HCT116 (cell line): ENCODE measurements at regions not wholly inside any gene's neighbourhood (a gene's known extent, or its start where the extent isn't known, plus 50 kb on each side); places are given as distances from the start of the nearest gene placed in this dataset.

ENCODE experiments used
- ATAC-seq: fragments of 200-7000 bp; cut with Tn5 transposase; 2 replicates; pipeline ENCODE4 v1.9.1; 2020; ENCODE audit warnings: mild to moderate bottlenecking, moderate library complexity
- BruUV-seq: library from RNA; stranded (reverse); fragments of 400-500 nt; replicated peaks from 2 replicates; lab custom pipeline; 2021; lab: Mats Ljungman, UMichigan
- CTCF ChIA-PET: fragments of 300-600 bp; sonication (Branson Sonifier 250); formaldehyde crosslinking; loops from one replicate; lab custom pipeline; 2021; ENCODE audit warnings: antibody characterized with exemption; lab: Charles Lee
- POLR2A ChIA-PET: fragments of 300-600, 350-600 bp; sonication (Branson Sonifier 250); formaldehyde crosslinking; loops from one replicate; lab custom pipeline; 2021; ENCODE audit warnings: antibody characterized with exemption; lab: Charles Lee
- RAD21 ChIA-PET, 2 experiments: fragments of 300-600 bp; sonication (Branson Sonifier 250); formaldehyde crosslinking; loops; one replicate each; lab custom pipeline; 2023; ENCODE audit warnings: low total read pairs in 2 of 2; ENCODE audit not compliant: uncharacterized antibody in 2 of 2, unreplicated experiment in 2 of 2, low non-redundant PET in 1 of 2; lab: Charles Lee
- DNase-seq: peaks from one replicate; pipeline ENCODE4 v3.0.0-alpha.2; 2010; ENCODE audit warnings: low read depth, low spot score
- H2AFZ ChIP-seq: fragments of 200-600 bp; shearing (Covaris generic), sonication (generic); 2 replicates; pipeline ENCODE4 v1.6.1; 2017; ENCODE audit warnings: low read depth, mixed run types, mixed read lengths, antibody characterized with exemption, low read length; ENCODE audit not compliant: poor library complexity, severe bottlenecking
- H3K27ac ChIP-seq: 2 replicates; pipeline ENCODE4 v1.5.1; 2012; ENCODE audit warnings: low read depth, low read length
- H3K27me3 ChIP-seq: fragments of 200-600 bp; sonication (generic); 2 replicates; pipeline ENCODE4 v1.6.1; 2016; ENCODE audit warnings: mixed run types, low read length, mixed read lengths; ENCODE audit not compliant: insufficient read depth
- H3K36me3 ChIP-seq, 2 experiments: fragments of 200-500 bp in 1 of 2; fragments of 200-600 bp in 1 of 2; sonication (Bioruptor generic) in 1 of 2; sonication (generic) in 1 of 2; 2 replicates each; pipeline versions ENCODE4 v1.5.1 to v1.6.1; 2014 to 2016; ENCODE audit warnings: low read length in 2 of 2, inconsistent platforms in 1 of 2, mixed read lengths in 1 of 2, mixed run types in 1 of 2; ENCODE audit not compliant: insufficient read depth in 2 of 2, control insufficient read depth in 1 of 2
- H3K4me1 ChIP-seq, 2 experiments: fragments of 200-600 bp in 1 of 2; sonication (generic) in 1 of 2; 2 replicates each; pipeline versions ENCODE4 v1.5.1 to v1.6.1; 2012 to 2017; ENCODE audit warnings: low read length in 2 of 2, inconsistent platforms in 1 of 2, mild to moderate bottlenecking in 1 of 2, mixed read lengths in 1 of 2, mixed run types in 1 of 2, moderate library complexity in 1 of 2; ENCODE audit not compliant: insufficient read depth in 2 of 2, control insufficient read depth in 1 of 2
- H3K4me2 ChIP-seq: fragments of 200-600 bp; sonication (generic); 2 replicates; pipeline ENCODE4 v1.6.1; 2017; ENCODE audit warnings: mixed run types, low read length, mixed read lengths
- H3K4me3 ChIP-seq, 2 experiments: fragments of 200-600 bp in 1 of 2; sonication (generic) in 1 of 2; replicated peaks in 1 of 2; 2 replicates each; pipeline ENCODE4 v1.5.1; 2011 to 2016; ENCODE audit warnings: low read length in 2 of 2, control low read depth in 1 of 2, low read depth in 1 of 2, mild to moderate bottlenecking in 1 of 2, mixed read lengths in 1 of 2, mixed run types in 1 of 2
- H3K79me2 ChIP-seq: fragments of 200-600 bp; sonication (generic); 2 replicates; pipeline ENCODE4 v1.6.1; 2017; ENCODE audit warnings: mild to moderate bottlenecking, mixed run types, low read length, moderate library complexity, mixed read lengths; ENCODE audit not compliant: insufficient read depth
- H3K9ac ChIP-seq: fragments of 200-600 bp; sonication (generic); 2 replicates; pipeline ENCODE4 v1.6.1; 2016; ENCODE audit warnings: low read length, mixed read lengths
- H3K9me2 ChIP-seq: fragments of 200-600 bp; sonication (generic), shearing (Covaris generic); 2 replicates; pipeline ENCODE4 v1.6.1; 2017; ENCODE audit warnings: mixed run types, mild to moderate bottlenecking, moderate library complexity; ENCODE audit not compliant: insufficient read depth
- H3K9me3 ChIP-seq, 2 experiments: fragments of 200-500 bp in 1 of 2; fragments of 200-600 bp in 1 of 2; sonication (Bioruptor generic) in 1 of 2; sonication (generic) in 1 of 2; 2 replicates each; pipeline ENCODE4 v1.6.1; 2014 to 2017; ENCODE audit warnings: low read length in 2 of 2, mixed read lengths in 2 of 2, inconsistent platforms in 1 of 2, low read depth in 1 of 2, mild to moderate bottlenecking in 1 of 2, mixed run types in 1 of 2, moderate library complexity in 1 of 2; ENCODE audit not compliant: control insufficient read depth in 1 of 2, insufficient read depth in 1 of 2
- H4K20me1 ChIP-seq: fragments of 200-600 bp; sonication (generic), shearing (Covaris generic); 2 replicates; pipeline ENCODE4 v1.6.1; 2017; ENCODE audit warnings: mixed run types, mild to moderate bottlenecking, moderate library complexity; ENCODE audit not compliant: insufficient read depth
- EGR1 ChIP-seq: IDR thresholded peaks from 2 replicates; pipeline ENCODE4 v1.6.1; 2012; ENCODE audit warnings: low read depth
- ELF1 ChIP-seq: IDR thresholded peaks from 2 replicates; pipeline ENCODE4 v1.6.1; 2012; ENCODE audit warnings: low read depth, borderline replicate concordance
- EZH2 ChIP-seq: fragments of 200-600 bp; sonication (generic); IDR thresholded peaks from 2 replicates; pipeline ENCODE4 v1.6.1; 2017; ENCODE audit warnings: antibody characterized with exemption, mixed run types
- EZH2phosphoT487 ChIP-seq: fragments of 200-600 bp; IDR thresholded peaks from 2 replicates; pipeline ENCODE4 v1.6.1; 2018; ENCODE audit warnings: antibody characterized with exemption, borderline replicate concordance
- FOSL1 ChIP-seq: IDR thresholded peaks from 2 replicates; pipeline ENCODE4 v1.6.1; 2012; ENCODE audit warnings: low read depth
- JUND ChIP-seq: IDR thresholded peaks from 2 replicates; pipeline ENCODE4 v1.6.1; 2012
- MAX ChIP-seq: IDR thresholded peaks from 2 replicates; pipeline ENCODE4 v1.6.1; 2012
- POLR2A ChIP-seq: IDR thresholded peaks from 2 replicates; pipeline ENCODE4 v1.7.0; 2011; ENCODE audit warnings: borderline replicate concordance; ENCODE audit not compliant: insufficient read depth, insufficient read length; ENCODE audit errors: extremely low read depth
- POLR2AphosphoS5 ChIP-seq: IDR thresholded peaks from 2 replicates; pipeline ENCODE4 v1.6.1; 2011; ENCODE audit warnings: mild to moderate bottlenecking, low read depth, low read length, moderate library complexity
- RAD21 ChIP-seq: IDR thresholded peaks from 2 replicates; pipeline ENCODE4 v1.6.1; 2012; ENCODE audit warnings: low read depth, mild to moderate bottlenecking
- REST ChIP-seq: IDR thresholded peaks from 2 replicates; pipeline ENCODE4 v1.6.1; 2012; ENCODE audit warnings: low read depth
- SIN3A ChIP-seq: IDR thresholded peaks from 2 replicates; pipeline ENCODE4 v1.6.1; 2012; ENCODE audit warnings: low read depth
- SRF ChIP-seq: IDR thresholded peaks from 2 replicates; pipeline ENCODE4 v1.6.1; 2012; ENCODE audit warnings: low read depth
- ZBTB33 ChIP-seq: IDR thresholded peaks from 2 replicates; pipeline ENCODE4 v1.6.1; 2011; ENCODE audit warnings: mild to moderate bottlenecking, low read length, moderate library complexity; ENCODE audit not compliant: insufficient replicate concordance; ENCODE audit errors: extremely low read depth
- ZFX ChIP-seq: fragments of 450-650 bp; IDR thresholded peaks from 2 replicates; pipeline ENCODE4 v1.6.1; 2017
- intact Hi-C: fragments of 100-400 bp; cut with micrococcal nuclease; formaldehyde crosslinking; loops from 2 replicates; pipeline ENCODE4 v1.10.0; 2022

- Histone ChIP-seq H3K9me3 (peaks cover 0 to 11% of the 10 kb centered on the region in 2 experiments; a peak in 2 of 4 replicates), H3K27ac (no peak overlapping the region), H3K4me1 (no peaks in the 10 kb centered on the region), H4K20me1 (no peaks in the 10 kb centered on the region), H3K9me2 (no peaks in the 10 kb centered on the region), H3K4me3 (no peak overlapping the region), H3K27me3 (no peaks in the 10 kb centered on the region), H3K9ac (no peak overlapping the region), H3K4me2 (no peak overlapping the region), H3K79me2 (no peaks in the 10 kb centered on the region), H3K36me3 (no peaks in the 10 kb centered on the region), H2AFZ (no peak overlapping the region)
- BruUV-seq: no TSS peak
- no peak for TF ChIP-seq FOSL1
- no peak for TF ChIP-seq POLR2AphosphoS5
- DNase-seq (no peak), ATAC-seq (no peak)
- intact Hi-C loops: no loop called here
- RAD21 ChIA-PET: no interaction called here
- CTCF ChIA-PET: no interaction called here
- POLR2A ChIA-PET: no interaction called here
Measured at GRCh38 chr9:23554686-23555085, 271.4 kb downstream of the ELAVL2 start.

GRCh38 chr9:23555851-23556250 is 270.2 kb downstream of the ELAVL2 start:
- ATAC-seq: no peak
- RAD21 ChIA-PET: no interaction called here
- Histone ChIP-seq H3K79me2 (no peaks in the 10 kb centered on the region), H3K27me3 (no peaks in the 10 kb centered on the region), H3K4me3 (no peak overlapping the region), H3K36me3 (no peaks in the 10 kb centered on the region), H3K9me2 (no peaks in the 10 kb centered on the region), H3K4me1 (no peaks in the 10 kb centered on the region), H3K9ac (no peak overlapping the region), H3K27ac (no peak overlapping the region), H3K9me3 (peaks cover 0 to 11% of the 10 kb centered on the region in 2 experiments; a peak in 2 of 4 replicates), H3K4me2 (no peak overlapping the region), H2AFZ (no peak overlapping the region), H4K20me1 (no peaks in the 10 kb centered on the region)
- TF ChIP-seq REST: no peak
- no peak for TF ChIP-seq MAX
- TF ChIP-seq EZH2: no peak
- TF ChIP-seq ELF1: no peak
- no peak for TF ChIP-seq ZFX
- no peak for TF ChIP-seq POLR2AphosphoS5
- no peak for TF ChIP-seq SRF
- TF ChIP-seq RAD21: no peak
- no peak for TF ChIP-seq EZH2phosphoT487
- TF ChIP-seq FOSL1: no peak
- TF ChIP-seq SIN3A: no peak
- TF ChIP-seq JUND: no peak
- TF ChIP-seq ZBTB33: no peak
- TF ChIP-seq EGR1: no peak
- no peak for TF ChIP-seq POLR2A
- POLR2A ChIA-PET: no interaction called here
- intact Hi-C loops: no loop called here
- no TSS peak for BruUV-seq
- DNase-seq: no peak
- CTCF ChIA-PET: no interaction called here
